CD4-positive, alpha-beta T cell (primary cell): ENCODE measurements at regions not wholly inside any gene's neighbourhood (a gene's known extent, or its start where the extent isn't known, plus 50 kb on each side); places are given as distances from the start of the nearest gene placed in this dataset.

Experiments
- ATAC-seq: fragments of 200-7000 bp; cut with Tn5 transposase; one replicate; pipeline ENCODE4 v1.10.0; 2022; ENCODE audit warnings: mild to moderate bottlenecking; ENCODE audit not compliant: poor library complexity
- CTCF ChIA-PET: fragments of 350-600 bp; sonication (Branson Sonifier 250); formaldehyde crosslinking; loops from one replicate; lab custom pipeline; 2021; ENCODE audit warnings: antibody characterized with exemption, inconsistent platforms; lab: Charles Lee
- POLR2A ChIA-PET: fragments of 350-600 bp; sonication (Branson Sonifier 250); formaldehyde crosslinking; loops from one replicate; lab custom pipeline; 2021; ENCODE audit warnings: antibody characterized with exemption, inconsistent platforms; lab: Charles Lee
- DNase-seq, 14 experiments: peaks; one replicate each; pipeline ENCODE4 v3.0.0-alpha.2; 2013 to 2020; ENCODE audit warnings: mixed read lengths in 2 of 14
- H3K27ac ChIP-seq, 2 donors: one replicate each; pipeline versions ENCODE4 v1.5.1 to v1.7.0; 2013; ENCODE audit warnings: low read length in 2 of 2, low read depth in 1 of 2, mild to moderate bottlenecking in 1 of 2
- H3K27me3 ChIP-seq, 2 experiments: 1 replicate in 1 of 2; 2 replicates in 1 of 2; pipeline versions ENCODE4 v1.6.1 to v1.7.0; 2013; ENCODE audit warnings: low read length in 2 of 2, control low read depth in 1 of 2, mild to moderate bottlenecking in 1 of 2, moderate library complexity in 1 of 2; ENCODE audit not compliant: insufficient read depth in 2 of 2, control insufficient read depth in 1 of 2
- H3K36me3 ChIP-seq: one replicate; pipeline ENCODE4 v1.6.1; 2013; ENCODE audit warnings: low read length, control low read depth; ENCODE audit not compliant: insufficient read depth
- H3K4me1 ChIP-seq: one replicate; pipeline ENCODE4 v1.6.1; 2013; ENCODE audit warnings: low read length, control low read depth; ENCODE audit not compliant: insufficient read depth
- H3K4me3 ChIP-seq: one replicate; pipeline ENCODE4 v1.5.1; 2013; ENCODE audit warnings: mild to moderate bottlenecking, low read length, moderate library complexity
- H3K9me3 ChIP-seq, 2 experiments: 1 replicate in 1 of 2; 2 replicates in 1 of 2; pipeline versions ENCODE4 v1.6.1 to v1.7.0; 2013; ENCODE audit warnings: low read length in 2 of 2, mild to moderate bottlenecking in 2 of 2, control low read depth in 1 of 2, moderate library complexity in 1 of 2; ENCODE audit not compliant: control insufficient read depth in 1 of 2, insufficient read depth in 1 of 2
- H3K27ac Mint-ChIP-seq: one replicate; pipeline ENCODE4 v1.8.0; 2020; ENCODE audit warnings: mixed read lengths
- H3K27me3 Mint-ChIP-seq: one replicate; pipeline ENCODE4 v1.8.0; 2021; ENCODE audit warnings: mixed read lengths
- H3K36me3 Mint-ChIP-seq: one replicate; pipeline ENCODE4 v1.8.0; 2021; ENCODE audit warnings: low read depth, mixed read lengths
- H3K4me1 Mint-ChIP-seq: one replicate; pipeline ENCODE4 v1.8.0; 2021; ENCODE audit warnings: low read depth, mixed read lengths
- H3K4me3 Mint-ChIP-seq: one replicate; pipeline ENCODE4 v1.8.0; 2020; ENCODE audit warnings: mild to moderate bottlenecking, mixed read lengths
- H3K9me3 Mint-ChIP-seq: one replicate; pipeline ENCODE4 v1.8.0; 2020; ENCODE audit warnings: mixed read lengths
- CTCF ChIP-seq: fragments of 200-600 bp; IDR thresholded peaks from one replicate; pipeline ENCODE4 v1.8.0; 2022; ENCODE audit warnings: antibody characterized with exemption, mild to moderate bottlenecking
- intact Hi-C, 2 experiments: fragments of 100-400 bp; cut with DNase I in 1 of 2; cut with micrococcal nuclease in 1 of 2; formaldehyde crosslinking; loops; one replicate each; pipeline versions ENCODE4 v1.15.1 to v1.9.0; 2023 to 2025; cut with DNase I, micrococcal nuclease

- H3K4me1 Mint-ChIP-seq, result no peaks in the 10 kb centered on the region
- H3K27me3 Mint-ChIP-seq, result no peaks in the 10 kb centered on the region
- H3K27ac Mint-ChIP-seq, result no peak overlapping the region
- H3K9me3 ChIP-seq, result peaks cover 11% of the 10 kb centered on the region in 2 experiments
- H3K4me1 ChIP-seq, result no peaks in the 10 kb centered on the region
- H3K4me3 Mint-ChIP-seq, result no peak overlapping the region
- peak in 1 of 14 experiments; percentile 6 for DNase-seq
- CTCF ChIA-PET, result no interaction called here
- no peak for ATAC-seq
- H3K36me3 Mint-ChIP-seq, result peaks cover 50% of the 10 kb centered on the region
- intact Hi-C loops, result no loop called here
- H3K27ac ChIP-seq, result no peak overlapping the region
- H3K4me3 ChIP-seq, result no peak overlapping the region
- POLR2A ChIA-PET, result no interaction called here
- TF ChIP-seq CTCF, result no peak
- no peaks in the 10 kb centered on the region for H3K36me3 ChIP-seq
- peaks cover 17% of the 10 kb centered on the region for H3K9me3 Mint-ChIP-seq
- H3K27me3 ChIP-seq, result no peaks in the 10 kb centered on the region
Measured at GRCh38 chr17:63232565-63233310, 213.4 kb downstream of the CYB561 start.

DNA sequence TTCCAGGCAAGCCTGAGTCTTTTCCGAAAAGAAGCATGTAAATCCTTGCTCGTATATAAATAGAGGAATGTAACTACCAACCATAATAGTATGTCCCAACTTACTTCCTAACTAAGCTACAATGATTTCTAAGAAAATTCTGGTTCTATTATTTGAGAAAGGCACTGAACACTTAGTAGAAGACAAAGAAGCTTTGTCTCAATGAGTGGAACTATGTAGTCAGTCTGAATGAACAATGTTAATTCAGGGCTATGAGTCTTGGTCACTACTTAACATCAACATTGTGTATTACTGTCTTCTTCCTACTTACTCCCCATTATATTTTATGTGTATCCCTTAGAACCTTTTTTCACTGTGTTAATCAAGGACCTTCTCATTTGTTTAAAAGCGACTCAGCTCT is 206.0 kb downstream of the CYB561 start:
- Histone ChIP-seq H3K4me3 (no peak overlapping the region), H3K36me3 (no peaks in the 10 kb centered on the region), H3K27me3 (no peaks in the 10 kb centered on the region), H3K4me1 (no peaks in the 10 kb centered on the region), H3K9me3 (no peaks in the 10 kb centered on the region), H3K27ac (no peak overlapping the region)
- H3K27me3 Mint-ChIP-seq, result no peaks in the 10 kb centered on the region
- no peak overlapping the region for H3K4me3 Mint-ChIP-seq
- DNase-seq (no peak), ATAC-seq (no peak)
- ChIA-PET CTCF (no interaction called here), POLR2A (no interaction called here)
- no peaks in the 10 kb centered on the region for H3K4me1 Mint-ChIP-seq
- H3K9me3 Mint-ChIP-seq, result no peaks in the 10 kb centered on the region
- H3K27ac Mint-ChIP-seq, result no peak overlapping the region
- intact Hi-C loops, result no loop called here
- no peak for TF ChIP-seq CTCF
- H3K36me3 Mint-ChIP-seq, result peaks cover 68% of the 10 kb centered on the region

- Histone ChIP-seq H3K4me1 (no peaks in the 10 kb centered on the region), H3K4me3 (no peak overlapping the region), H3K36me3 (no peaks in the 10 kb centered on the region), H3K9me3 (no peaks in the 10 kb centered on the region), H3K27ac (no peak overlapping the region), H3K27me3 (no peaks in the 10 kb centered on the region)
- Mint-ChIP-seq H3K27ac (no peak overlapping the region), H3K4me3 (no peak overlapping the region), H3K4me1 (no peaks in the 10 kb centered on the region), H3K27me3 (no peaks in the 10 kb centered on the region), H3K9me3 (no peaks in the 10 kb centered on the region), H3K36me3 (peaks cover 32% of the 10 kb centered on the region)
- no peak for DNase-seq
- no peak for ATAC-seq
- no peak for TF ChIP-seq CTCF
- intact Hi-C loops, result no loop called here
- CTCF ChIA-PET, result no interaction called here
- POLR2A ChIA-PET, result no interaction called here
Measured at GRCh38 chr17:63246344-63246743, 199.8 kb downstream of the CYB561 start.
